RKO (cell line): ENCODE measurements at regions not wholly inside any gene's neighbourhood (a gene's known extent, or its start where the extent isn't known, plus 50 kb on each side); places are given as distances from the start of the nearest gene placed in this dataset.
"Not testable (repeated sequence)": the region's sequence is repeated elsewhere in the genome, so short reads cannot be mapped to it uniquely, and the experiment has no call there.

ENCODE experiments used
- DNase-seq: peaks from one replicate; pipeline ENCODE4 v3.0.0-alpha.2; 2016; ENCODE audit warnings: low spot score

GRCh38 chr18:32884543-32884942 lies 111.7 kb upstream of the KLHL14 start:
- no peak for DNase-seq

GRCh38 chr18:32881009-32881408 lies 108.2 kb upstream of the KLHL14 start:
- no peak for DNase-seq

- DNase-seq, result no peak
Observed at GRCh38 chr18:32879497-32879896, 106.7 kb upstream of the KLHL14 start.

GRCh38 chr18:32878436-32878835 lies 105.6 kb upstream of the KLHL14 start:
- DNase-seq, result no peak

GRCh38 chr18:32877371-32877770 lies 104.5 kb upstream of the KLHL14 start:
- DNase-seq, result no peak

GRCh38 chr18:32875625-32876024 lies 102.8 kb upstream of the KLHL14 start:
- DNase-seq, result no peak

- DNase-seq, result no peak
Observed at GRCh38 chr18:32871786-32872185, 99.0 kb upstream of the KLHL14 start.

GRCh38 chr18:32870611-32871010 lies 97.8 kb upstream of the KLHL14 start:
- DNase-seq, result no peak

- DNase-seq, result no peak
Observed at GRCh38 chr18:32868406-32868805, 95.6 kb upstream of the KLHL14 start.

GRCh38 chr18:32867936-32868335 lies 95.1 kb upstream of the KLHL14 start:
- no peak for DNase-seq

- no peak for DNase-seq
Observed at GRCh38 chr18:32867330-32867729, 94.5 kb upstream of the KLHL14 start.

- not testable (repeated sequence) for DNase-seq
Observed at GRCh38 chr18:32862031-32862430, 89.2 kb upstream of the KLHL14 start.

- DNase-seq, result no peak
Observed at GRCh38 chr18:32851936-32852335, 79.1 kb upstream of the KLHL14 start.

GRCh38 chr18:32848826-32849225 lies 76.0 kb upstream of the KLHL14 start:
- peak; percentile 21 for DNase-seq

GRCh38 chr18:32847691-32848090 lies 74.9 kb upstream of the KLHL14 start:
- no peak for DNase-seq

GRCh38 chr18:32846896-32847295 lies 74.1 kb upstream of the KLHL14 start:
- no peak for DNase-seq

- DNase-seq, result no peak
Observed at GRCh38 chr18:32840962-32841361, 68.1 kb upstream of the KLHL14 start.

- DNase-seq, result no peak
Observed at GRCh38 chr18:32835951-32836350, 63.1 kb upstream of the KLHL14 start.

- peak; percentile 25 for DNase-seq
Observed at GRCh38 chr18:32831781-32832180, 59.0 kb upstream of the KLHL14 start.

GRCh38 chr18:32823226-32823625 lies 50.4 kb upstream of the KLHL14 start:
- DNase-seq, result no peak
